H1 (cell line): ENCODE measurements at regions not wholly inside any gene's neighbourhood (a gene's known extent, or its start where the extent isn't known, plus 50 kb on each side); places are given as distances from the start of the nearest gene placed in this dataset.
"Not testable (repeated sequence)": the region's sequence is repeated elsewhere in the genome, so short reads cannot be mapped to it uniquely, and the experiment has no call there.

ENCODE experiments used
- CTCF ChIA-PET: fragments of 300-600 bp; sonication (Branson Sonifier 250); formaldehyde crosslinking; loops from one replicate; lab custom pipeline; 2021; ENCODE audit not compliant: partially characterized antibody; lab: Charles Lee
- POLR2A ChIA-PET: fragments of 300-600 bp; sonication (Branson Sonifier 250); formaldehyde crosslinking; loops from one replicate; lab custom pipeline; 2021; ENCODE audit warnings: inconsistent platforms; ENCODE audit not compliant: partially characterized antibody; lab: Charles Lee
- DNase-seq, 2 experiments: peaks; one replicate each; pipeline versions ENCODE4 v3.0.0 to v3.0.0-alpha.2; 2010 to 2022; ENCODE audit warnings: low spot score in 2 of 2, low read depth in 1 of 2, mixed read lengths in 1 of 2
- FAIRE-seq: peaks from 2 replicates; lab custom pipeline; 2011; peaks lifted over from hg19 to GRCh38; lab: Jason Lieb, UNC
- H2AFZ ChIP-seq: 2 replicates; pipeline ENCODE4 v1.8.1; 2012; ENCODE audit warnings: low read length, inconsistent platforms
- H2AK5ac ChIP-seq: 2 replicates; pipeline ENCODE4 v1.6.1; 2013; ENCODE audit warnings: low read depth, low read length
- H2BK120ac ChIP-seq: replicated peaks from 2 replicates; pipeline ENCODE3; 2013; ENCODE audit warnings: low read depth, low read length, inconsistent platforms
- H2BK12ac ChIP-seq: 2 replicates; pipeline ENCODE4 v1.6.1; 2013; ENCODE audit warnings: low read depth, low read length
- H2BK15ac ChIP-seq: 2 replicates; pipeline ENCODE4 v1.6.1; 2013; ENCODE audit warnings: low read length
- H2BK20ac ChIP-seq: 2 replicates; pipeline ENCODE4 v1.6.1; 2013; ENCODE audit warnings: low read length
- H2BK5ac ChIP-seq: 2 replicates; pipeline ENCODE4 v1.6.1; 2013; ENCODE audit warnings: low read depth, low read length
- H3K14ac ChIP-seq: 2 replicates; pipeline ENCODE4 v1.6.1; 2013; ENCODE audit warnings: inconsistent platforms; ENCODE audit not compliant: insufficient read length
- H3K18ac ChIP-seq: 2 replicates; pipeline ENCODE4 v1.6.1; 2013; ENCODE audit warnings: low read length; ENCODE audit errors: extremely low read depth
- H3K23ac ChIP-seq: 2 replicates; pipeline ENCODE4 v1.6.1; 2013; ENCODE audit warnings: inconsistent platforms; ENCODE audit not compliant: insufficient read length
- H3K23me2 ChIP-seq: 2 replicates; pipeline ENCODE4 v1.6.1; 2013; ENCODE audit warnings: low read depth, low read length
- H3K27ac ChIP-seq: 2 replicates; pipeline ENCODE4 v1.6.1; 2011; ENCODE audit warnings: low read depth, low read length, inconsistent platforms
- H3K27me3 ChIP-seq, 4 experiments: replicated peaks in 1 of 4; 1 replicate in 1 of 4; 2 replicates in 3 of 4; pipeline versions ENCODE4 v1.6.1 to v1.8.1; 2011 to 2013; ENCODE audit warnings: low read length in 3 of 4, mild to moderate bottlenecking in 3 of 4, inconsistent platforms in 2 of 4, mixed read lengths in 2 of 4, moderate library complexity in 1 of 4; ENCODE audit not compliant: control insufficient read depth in 3 of 4, insufficient read depth in 3 of 4; ENCODE audit errors: extremely low read depth in 1 of 4
- H3K36me3 ChIP-seq, 4 experiments: 2 replicates each; pipeline versions ENCODE4 v1.6.1 to v1.8.1; 2011 to 2013; ENCODE audit warnings: mild to moderate bottlenecking in 4 of 4, low read length in 3 of 4, moderate library complexity in 2 of 4, control low read depth in 1 of 4, inconsistent platforms in 1 of 4; ENCODE audit not compliant: insufficient read depth in 4 of 4, control insufficient read depth in 2 of 4
- H3K4ac ChIP-seq: replicated peaks from 2 replicates; pipeline ENCODE3; 2013; ENCODE audit warnings: low read length, low read depth, mixed read lengths, inconsistent platforms; ENCODE audit not compliant: insufficient read length
- H3K4me1 ChIP-seq, 4 experiments: replicated peaks in 1 of 4; 1 replicate in 1 of 4; 2 replicates in 3 of 4; pipeline versions ENCODE4 v1.6.1 to v1.8.1; 2011 to 2013; ENCODE audit warnings: low read length in 3 of 4, inconsistent platforms in 2 of 4, mixed read lengths in 1 of 4; ENCODE audit not compliant: insufficient read depth in 4 of 4, control insufficient read depth in 3 of 4
- H3K4me2 ChIP-seq, 2 experiments: 2 replicates each; pipeline versions ENCODE4 v1.6.1 to v1.8.1; 2011 to 2013; ENCODE audit warnings: low read depth in 2 of 2, low read length in 2 of 2, control low read depth in 1 of 2, inconsistent platforms in 1 of 2, mild to moderate bottlenecking in 1 of 2; ENCODE audit not compliant: insufficient read depth in 1 of 2
- H3K4me3 ChIP-seq, 4 experiments: fragments of 200-600, 300-600 bp in 1 of 4; sonication (generic), shearing (Covaris generic), sonication (Bioruptor Twin) in 1 of 4; 2 replicates each; pipeline versions ENCODE4 v1.5.1 to v1.8.1; 2011 to 2016; ENCODE audit warnings: low read length in 4 of 4, low read depth in 3 of 4, control low read depth in 2 of 4, inconsistent platforms in 2 of 4, mild to moderate bottlenecking in 2 of 4, mixed read lengths in 1 of 4, moderate library complexity in 1 of 4; ENCODE audit not compliant: insufficient read depth in 2 of 4; ENCODE audit errors: extremely low read depth in 1 of 4
- H3K56ac ChIP-seq: replicated peaks from 2 replicates; pipeline ENCODE3; 2013; ENCODE audit warnings: low read depth, mild to moderate bottlenecking, mixed read lengths, low read length, inconsistent platforms; ENCODE audit not compliant: insufficient read length
- H3K79me1 ChIP-seq: 2 replicates; pipeline ENCODE4 v1.6.1; 2013; ENCODE audit warnings: low read depth, low read length, control low read depth
- H3K79me2 ChIP-seq, 2 experiments: 2 replicates each; pipeline versions ENCODE4 v1.6.1 to v1.8.1; 2012 to 2013; ENCODE audit warnings: low read length in 2 of 2, mild to moderate bottlenecking in 2 of 2, inconsistent platforms in 1 of 2; ENCODE audit not compliant: insufficient read depth in 2 of 2, control insufficient read depth in 1 of 2
- H3K9ac ChIP-seq, 4 experiments: replicated peaks in 1 of 4; 1 replicate in 1 of 4; 2 replicates in 3 of 4; pipeline versions ENCODE4 v1.6.1 to v1.8.1; 2011 to 2013; ENCODE audit warnings: low read depth in 3 of 4, low read length in 3 of 4, control low read depth in 2 of 4, mild to moderate bottlenecking in 2 of 4, moderate library complexity in 2 of 4, inconsistent platforms in 1 of 4; ENCODE audit errors: extremely low read depth in 1 of 4
- H3K9me3 ChIP-seq, 2 experiments: 2 replicates each; pipeline versions ENCODE4 v1.6.1 to v1.8.1; 2012 to 2013; ENCODE audit warnings: mild to moderate bottlenecking in 2 of 2, moderate library complexity in 2 of 2, control low read depth in 1 of 2, inconsistent platforms in 1 of 2, low read depth in 1 of 2, low read length in 1 of 2, mixed read lengths in 1 of 2; ENCODE audit not compliant: insufficient read depth in 2 of 2
- H4K20me1 ChIP-seq, 2 experiments: replicated peaks in 1 of 2; 2 replicates each; pipeline versions ENCODE3 to v1.8.1; 2011 to 2013; ENCODE audit warnings: inconsistent platforms in 2 of 2, low read length in 2 of 2, mild to moderate bottlenecking in 1 of 2; ENCODE audit not compliant: insufficient read depth in 2 of 2, control insufficient read depth in 1 of 2
- H4K5ac ChIP-seq: 2 replicates; pipeline ENCODE4 v1.6.1; 2013; ENCODE audit warnings: low read length, low read depth, mixed read lengths, inconsistent platforms; ENCODE audit not compliant: insufficient read length
- H4K8ac ChIP-seq: 2 replicates; pipeline ENCODE4 v1.8.0; 2013; ENCODE audit warnings: mild to moderate bottlenecking, moderate library complexity, low read length, inconsistent platforms; ENCODE audit not compliant: insufficient read depth; ENCODE audit errors: extremely low read depth
- H4K91ac ChIP-seq: replicated peaks from 2 replicates; pipeline ENCODE3; 2013; ENCODE audit warnings: low read length, mixed read lengths, inconsistent platforms; ENCODE audit not compliant: insufficient read length
- WGBS, 2 experiments: shearing (Covaris generic) in 1 of 2; methylation state at CpG; one replicate each; pipeline versions ENCODE4 v1.1.6 to v1.1.7; 2013 to 2015; ENCODE audit warnings: low lambda C conversion rate in 2 of 2, mixed read lengths in 2 of 2, inconsistent platforms in 1 of 2, low coverage in 1 of 2, missing lambda C conversion rate in 1 of 2; ENCODE audit not compliant: insufficient replicate concordance in 2 of 2, insufficient coverage in 1 of 2, insufficient read length in 1 of 2; ENCODE audit errors: extremely low coverage in 1 of 2, missing lambda C conversion rate in 1 of 2; 5-methylcytosine and 5-hydroxymethylcytosine counted together

DNA sequence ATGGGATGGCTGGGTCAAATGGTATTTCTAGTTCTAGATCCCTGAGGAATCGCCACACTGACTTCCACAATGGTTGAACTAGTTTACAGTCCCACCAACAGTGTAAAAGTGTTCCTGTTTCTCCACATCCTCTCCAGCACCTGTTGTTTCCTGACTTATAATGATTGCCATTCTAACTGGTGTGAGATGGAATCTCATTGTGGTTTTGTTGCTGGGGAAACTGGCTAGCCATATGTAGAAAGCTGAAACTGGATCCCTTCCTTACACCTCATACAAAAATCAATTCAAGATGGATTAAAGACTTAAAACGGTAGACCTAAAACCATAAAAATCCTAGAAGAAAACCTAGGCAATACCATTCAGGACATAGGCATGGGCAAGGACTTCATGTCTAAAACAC is 131.5 kb upstream of the FAR2 start:
- H3K79me1 ChIP-seq, H3K23me2 ChIP-seq, H2BK5ac ChIP-seq, H3K4me2 ChIP-seq, DNase-seq, H3K14ac ChIP-seq, H2BK15ac ChIP-seq, H3K79me2 ChIP-seq, H3K27me3 ChIP-seq, CTCF ChIA-PET, POLR2A ChIA-PET, H3K23ac ChIP-seq, H2AK5ac ChIP-seq, H3K18ac ChIP-seq, H2BK12ac ChIP-seq, H2BK120ac ChIP-seq, H2AFZ ChIP-seq, H3K36me3 ChIP-seq, H3K56ac ChIP-seq, H4K91ac ChIP-seq, H3K27ac ChIP-seq, H4K5ac ChIP-seq, H2BK20ac ChIP-seq, H3K9ac ChIP-seq, H3K4me3 ChIP-seq, H3K4me1 ChIP-seq, H3K9me3 ChIP-seq, H4K8ac ChIP-seq, FAIRE-seq, H4K20me1 ChIP-seq, H3K4ac ChIP-seq: not testable (repeated sequence)
- WGBS, 2 experiments: 82% methylated on average over 1 of the region's 2 CpGs; no CpG with 5 or more reads in 1 of the 2 experiments
